Breast epithelium (tissue), 3 donors: ENCODE measurements at regions not wholly inside any gene's neighbourhood (a gene's known extent, or its start where the extent isn't known, plus 50 kb on each side); places are given as distances from the start of the nearest gene placed in this dataset.

Experiments used
- POLR2A ChIP-seq: fragments of 450-650 bp; IDR thresholded peaks from one replicate; pipeline ENCODE4 v1.6.1; 2016; ENCODE audit warnings: antibody characterized with exemption, mild to moderate bottlenecking, moderate library complexity
- POLR2AphosphoS5 ChIP-seq, 3 donors: sonication (generic); formaldehyde crosslinking; IDR thresholded peaks; one replicate each; pipeline ENCODE4 v1.6.1; 2017; ENCODE audit warnings: antibody characterized with exemption in 3 of 3
- TF ChIP-seq, protein P1 (sequence below), 3 donors: fragments of 450-650 bp; IDR thresholded peaks; one replicate each; pipeline ENCODE4 v1.5.1; 2016 to 2017; ENCODE audit warnings: antibody characterized with exemption in 3 of 3, mild to moderate bottlenecking in 3 of 3, moderate library complexity in 3 of 3

DNA sequence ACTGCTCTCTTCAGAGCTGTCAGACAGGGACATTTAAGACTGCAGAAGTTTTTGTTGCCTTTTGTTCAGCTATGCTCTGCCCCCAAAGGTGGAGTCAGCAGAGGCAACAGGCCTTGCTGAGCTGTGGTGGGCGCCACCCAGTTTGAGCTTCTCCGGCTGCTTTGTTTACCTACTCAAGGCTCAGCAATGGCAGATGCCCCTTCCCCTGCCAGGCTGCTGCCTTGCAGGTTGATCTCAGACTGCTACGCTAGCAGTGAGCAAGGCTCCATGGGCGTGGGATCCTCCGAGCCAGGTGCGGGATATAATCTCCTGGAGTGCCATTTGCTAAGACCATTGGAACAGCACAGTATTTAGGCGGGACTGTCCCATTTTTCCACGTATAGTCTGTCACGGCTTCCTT, 371.4 kb upstream of the AMOT start:
- TF ChIP-seq, protein P1, sequence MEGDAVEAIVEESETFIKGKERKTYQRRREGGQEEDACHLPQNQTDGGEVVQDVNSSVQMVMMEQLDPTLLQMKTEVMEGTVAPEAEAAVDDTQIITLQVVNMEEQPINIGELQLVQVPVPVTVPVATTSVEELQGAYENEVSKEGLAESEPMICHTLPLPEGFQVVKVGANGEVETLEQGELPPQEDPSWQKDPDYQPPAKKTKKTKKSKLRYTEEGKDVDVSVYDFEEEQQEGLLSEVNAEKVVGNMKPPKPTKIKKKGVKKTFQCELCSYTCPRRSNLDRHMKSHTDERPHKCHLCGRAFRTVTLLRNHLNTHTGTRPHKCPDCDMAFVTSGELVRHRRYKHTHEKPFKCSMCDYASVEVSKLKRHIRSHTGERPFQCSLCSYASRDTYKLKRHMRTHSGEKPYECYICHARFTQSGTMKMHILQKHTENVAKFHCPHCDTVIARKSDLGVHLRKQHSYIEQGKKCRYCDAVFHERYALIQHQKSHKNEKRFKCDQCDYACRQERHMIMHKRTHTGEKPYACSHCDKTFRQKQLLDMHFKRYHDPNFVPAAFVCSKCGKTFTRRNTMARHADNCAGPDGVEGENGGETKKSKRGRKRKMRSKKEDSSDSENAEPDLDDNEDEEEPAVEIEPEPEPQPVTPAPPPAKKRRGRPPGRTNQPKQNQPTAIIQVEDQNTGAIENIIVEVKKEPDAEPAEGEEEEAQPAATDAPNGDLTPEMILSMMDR (IDR thresholded peaks at IDR 0.05) = no peak
- no peak for TF ChIP-seq POLR2A
- TF ChIP-seq POLR2AphosphoS5 (IDR thresholded peaks at IDR 0.05) = no peak
